Common myeloid progenitor, CD34-positive (primary cell): ENCODE measurements at regions not wholly inside any gene's neighbourhood (a gene's known extent, or its start where the extent isn't known, plus 50 kb on each side); places are given as distances from the start of the nearest gene placed in this dataset.

Source experiments
- CTCF ChIA-PET: fragments of 350-600 bp; sonication (Branson Sonifier 250); formaldehyde crosslinking; loops from one replicate; lab custom pipeline; 2021; ENCODE audit warnings: antibody characterized with exemption; lab: Charles Lee
- POLR2A ChIA-PET: fragments of 350-600 bp; sonication (Branson Sonifier 250); formaldehyde crosslinking; loops from one replicate; lab custom pipeline; 2021; ENCODE audit warnings: antibody characterized with exemption; lab: Charles Lee
- DNase-seq, 3 donors: peaks; one replicate each; pipeline versions ENCODE4 v3.0.0 to v3.0.0-alpha.2; 2013
- H3K27ac ChIP-seq, 2 experiments: 1 replicate in 1 of 2; 2 replicates in 1 of 2; pipeline ENCODE4 v1.7.0; 2013; ENCODE audit warnings: inconsistent platforms in 2 of 2, low read length in 2 of 2, mild to moderate bottlenecking in 2 of 2, low read depth in 1 of 2, moderate library complexity in 1 of 2; ENCODE audit not compliant: severe bottlenecking in 2 of 2, insufficient read depth in 1 of 2, poor library complexity in 1 of 2
- H3K27me3 ChIP-seq, 5 experiments: replicated peaks in 2 of 5; 1 replicate in 3 of 5; 2 replicates in 2 of 5; pipeline versions ENCODE4 v1.6.1 to v1.7.0; 2013; ENCODE audit warnings: low read length in 4 of 5, mild to moderate bottlenecking in 2 of 5, moderate library complexity in 2 of 5, inconsistent platforms in 1 of 5; ENCODE audit not compliant: insufficient read depth in 5 of 5, control insufficient read depth in 4 of 5
- H3K36me3 ChIP-seq, 4 experiments: 1 replicate in 2 of 4; 2 replicates in 2 of 4; pipeline versions ENCODE4 v1.6.1 to v1.7.0; 2013; ENCODE audit warnings: low read length in 3 of 4, control low read depth in 1 of 4, mild to moderate bottlenecking in 1 of 4; ENCODE audit not compliant: control insufficient read depth in 4 of 4, insufficient read depth in 4 of 4
- H3K4me1 ChIP-seq, 4 experiments: 1 replicate in 3 of 4; 2 replicates in 1 of 4; pipeline versions ENCODE4 v1.6.1 to v1.7.1; 2013; ENCODE audit warnings: low read length in 3 of 4, mild to moderate bottlenecking in 3 of 4, control low read depth in 1 of 4, inconsistent platforms in 1 of 4, moderate library complexity in 1 of 4; ENCODE audit not compliant: control insufficient read depth in 4 of 4, insufficient read depth in 4 of 4; ENCODE audit errors: control extremely low read depth in 1 of 4
- H3K4me3 ChIP-seq, 7 experiments: 1 replicate in 4 of 7; 2 replicates in 3 of 7; pipeline versions ENCODE4 v1.5.1 to v1.7.0; 2013; ENCODE audit warnings: mild to moderate bottlenecking in 7 of 7, low read length in 6 of 7, moderate library complexity in 6 of 7, inconsistent platforms in 2 of 7, low read depth in 2 of 7, control low read depth in 1 of 7; ENCODE audit not compliant: insufficient read depth in 4 of 7, control insufficient read depth in 1 of 7; ENCODE audit errors: extremely low read depth in 1 of 7
- H3K9me3 ChIP-seq, 5 experiments: 1 replicate in 4 of 5; 2 replicates in 1 of 5; pipeline versions ENCODE4 v1.6.1 to v1.7.1; 2013; ENCODE audit warnings: low read length in 4 of 5, mild to moderate bottlenecking in 2 of 5, inconsistent platforms in 1 of 5, low read depth in 1 of 5, moderate library complexity in 1 of 5; ENCODE audit not compliant: control insufficient read depth in 4 of 5, insufficient read depth in 2 of 5; ENCODE audit errors: control extremely low read depth in 1 of 5
- WGBS: methylation state at CpG from one replicate; pipeline ENCODE4 v1.1.5; 2013; ENCODE audit not compliant: insufficient coverage; 5-methylcytosine and 5-hydroxymethylcytosine counted together

- no peak overlapping the region for H3K27ac ChIP-seq
- WGBS: 92% methylated on average over 2 of the region's 2 CpGs
- peaks cover 0 to 4% (median 0%) of the 10 kb centered on the region in 4 experiments for H3K36me3 ChIP-seq
- no peaks in the 10 kb centered on the region for H3K9me3 ChIP-seq
- peaks cover 7 to 60% (median 31%) of the 10 kb centered on the region in 4 experiments for H3K4me1 ChIP-seq
- H3K4me3 ChIP-seq: no peak overlapping the region
- ChIA-PET CTCF (interaction anchor here (1.0 to 1.1 kb wide), 2 partner anchors 35 to 38 kb away, joined by 3 read pairs; no protein-coding TSS in a partner anchor), POLR2A (no interaction called here)
- H3K27me3 ChIP-seq: no peaks in the 10 kb centered on the region
- no peak for DNase-seq
Observed at GRCh38 chr3:56881841-56882240, 80.1 kb upstream of the ARHGEF3 start.

- Histone ChIP-seq H3K4me1 (peaks cover 3 to 51% (median 26%) of the 10 kb centered on the region in 4 experiments), H3K27ac (no peak overlapping the region), H3K27me3 (no peaks in the 10 kb centered on the region), H3K9me3 (no peaks in the 10 kb centered on the region), H3K4me3 (no peak overlapping the region), H3K36me3 (peaks cover 0 to 4% (median 0%) of the 10 kb centered on the region in 4 experiments)
- DNase-seq: no peak
- ChIA-PET CTCF (interaction anchor here (1.1 kb wide), 1 partner anchor 36 kb away, joined by 3 read pairs; no protein-coding TSS in a partner anchor), POLR2A (no interaction called here)
- 96% methylated on average over 5 of the region's 8 CpGs for WGBS
Observed at GRCh38 chr3:56880720-56881575, 79.2 kb upstream of the ARHGEF3 start.

GRCh38 chr3:56879436-56880215 lies 77.9 kb upstream of the ARHGEF3 start:
- POLR2A ChIA-PET: no interaction called here
- 50% methylated on average over 2 of the region's 3 CpGs for WGBS

GRCh38 chr3:56878074-56878473 lies 76.3 kb upstream of the ARHGEF3 start:
- peak overlapping the region; percentile 46 to 67 for H3K27ac ChIP-seq
- peaks cover 2 to 50% (median 26%) of the 10 kb centered on the region in 4 experiments for H3K4me1 ChIP-seq
- DNase-seq: peak; percentile 57 to 84 (median 76)
- WGBS: 3% methylated on average over 6 of the region's 8 CpGs
- POLR2A ChIA-PET: interaction anchor here (0.9 kb wide), 1 partner anchor 15 kb away, joined by 3 read pairs; no protein-coding TSS in a partner anchor
- H3K36me3 ChIP-seq: peaks cover 0 to 4% (median 0%) of the 10 kb centered on the region in 4 experiments
- peak overlapping the region in 3 of 7 experiments; percentile 33 to 57 (median 40) for H3K4me3 ChIP-seq
- CTCF ChIA-PET: interaction anchor here (0.8 to 1.7 kb wide), 8 partner anchors 8 to 109 kb away, joined by 3 to 6 read pairs (median 4); no protein-coding TSS in a partner anchor
- H3K9me3 ChIP-seq: no peaks in the 10 kb centered on the region
- no peaks in the 10 kb centered on the region for H3K27me3 ChIP-seq

More at GRCh38 chr3:56879436-56880215, 77.9 kb upstream of the ARHGEF3 start:
- CTCF ChIA-PET: no interaction called here
- Histone ChIP-seq H3K9me3 (no peaks in the 10 kb centered on the region), H3K27ac (no peak overlapping the region), H3K4me3 (no peak overlapping the region), H3K27me3 (no peaks in the 10 kb centered on the region), H3K36me3 (peaks cover 0 to 4% (median 0%) of the 10 kb centered on the region in 4 experiments), H3K4me1 (peaks cover 0 to 41% (median 19%) of the 10 kb centered on the region in 4 experiments)
- DNase-seq: peak in 1 of 3 donors; percentile 31

GRCh38 chr3:56876916-56877315 lies 75.2 kb upstream of the ARHGEF3 start:
- Histone ChIP-seq H3K36me3 (peaks cover 0 to 4% (median 0%) of the 10 kb centered on the region in 4 experiments), H3K9me3 (no peaks in the 10 kb centered on the region), H3K27me3 (no peaks in the 10 kb centered on the region), H3K27ac (no peak overlapping the region), H3K4me3 (no peak overlapping the region), H3K4me1 (peaks cover 2 to 48% (median 26%) of the 10 kb centered on the region in 4 experiments)
- no CpG with 5 or more reads among the region's 3 CpGs for WGBS
- no peak for DNase-seq
- POLR2A ChIA-PET: no interaction called here
- CTCF ChIA-PET: interaction anchor here (0.9 to 1.7 kb wide), 5 partner anchors 11 to 37 kb away, joined by 3 to 4 read pairs (median 3); no protein-coding TSS in a partner anchor

- 10% methylated on average over 3 of the region's 4 CpGs for WGBS
- ChIA-PET POLR2A (no interaction called here), CTCF (interaction anchor here (0.7 to 1.8 kb wide), 2 partner anchors 11 to 17 kb away, joined by 3 to 4 read pairs; no protein-coding TSS in a partner anchor)
- peak; percentile 71 to 90 (median 80) for DNase-seq
- peaks cover 2 to 37% (median 24%) of the 10 kb centered on the region in 4 experiments for H3K4me1 ChIP-seq
- H3K4me3 ChIP-seq: no peak overlapping the region
- no peak overlapping the region for H3K27ac ChIP-seq
- no peaks in the 10 kb centered on the region for H3K36me3 ChIP-seq
- H3K9me3 ChIP-seq: no peaks in the 10 kb centered on the region
- no peaks in the 10 kb centered on the region for H3K27me3 ChIP-seq
Observed at GRCh38 chr3:56874269-56874668, 72.5 kb upstream of the ARHGEF3 start.
